WTC11 (cell line): ENCODE measurements at regions not wholly inside any gene's neighbourhood (a gene's known extent, or its start where the extent isn't known, plus 50 kb on each side); places are given as distances from the start of the nearest gene placed in this dataset.

Experiments
- CBFB ChIP-seq: sonication (generic); formaldehyde crosslinking; IDR thresholded peaks from 2 replicates; pipeline ENCODE4 v1.8.1; 2022; ENCODE audit warnings: mild to moderate bottlenecking, low read depth, missing genetic modification reagents
- CTCF ChIP-seq: fragments of 200-600 bp; IDR thresholded peaks from 2 replicates; pipeline ENCODE4 v1.8.0; 2022; ENCODE audit warnings: antibody characterized with exemption
- JUN ChIP-seq: sonication (generic); formaldehyde crosslinking; IDR thresholded peaks from 2 replicates; pipeline ENCODE4 v1.8.0; 2023; ENCODE audit warnings: mild to moderate bottlenecking, missing genetic modification reagents
- MAX ChIP-seq: sonication (generic); formaldehyde crosslinking; IDR thresholded peaks from 2 replicates; pipeline ENCODE4 v1.8.0; 2022; ENCODE audit warnings: mild to moderate bottlenecking, missing genetic modification reagents
- NFYB ChIP-seq: sonication (generic); formaldehyde crosslinking; conservative IDR thresholded peaks from 2 replicates; pipeline ENCODE4 v1.8.0; 2022; ENCODE audit warnings: low read depth, missing genetic modification reagents
- SMAD3 ChIP-seq: sonication (generic); formaldehyde crosslinking; IDR thresholded peaks from 2 replicates; pipeline ENCODE4 v1.8.0; 2022; ENCODE audit warnings: missing genetic modification reagents, mild to moderate bottlenecking, borderline replicate concordance
- SMAD4 ChIP-seq: sonication (generic); formaldehyde crosslinking; IDR thresholded peaks from 2 replicates; pipeline ENCODE4 v1.8.0; 2022; ENCODE audit warnings: mild to moderate bottlenecking, missing genetic modification reagents
- TEAD4 ChIP-seq: sonication (generic); formaldehyde crosslinking; IDR thresholded peaks from 2 replicates; pipeline ENCODE4 v1.8.0; 2022; ENCODE audit warnings: mild to moderate bottlenecking, missing genetic modification reagents
- TF ChIP-seq, protein P1 (sequence below): sonication (generic); formaldehyde crosslinking; IDR thresholded peaks from 2 replicates; pipeline ENCODE4 v1.8.1; 2023; ENCODE audit warnings: mild to moderate bottlenecking, missing genetic modification reagents, moderate library complexity

DNA sequence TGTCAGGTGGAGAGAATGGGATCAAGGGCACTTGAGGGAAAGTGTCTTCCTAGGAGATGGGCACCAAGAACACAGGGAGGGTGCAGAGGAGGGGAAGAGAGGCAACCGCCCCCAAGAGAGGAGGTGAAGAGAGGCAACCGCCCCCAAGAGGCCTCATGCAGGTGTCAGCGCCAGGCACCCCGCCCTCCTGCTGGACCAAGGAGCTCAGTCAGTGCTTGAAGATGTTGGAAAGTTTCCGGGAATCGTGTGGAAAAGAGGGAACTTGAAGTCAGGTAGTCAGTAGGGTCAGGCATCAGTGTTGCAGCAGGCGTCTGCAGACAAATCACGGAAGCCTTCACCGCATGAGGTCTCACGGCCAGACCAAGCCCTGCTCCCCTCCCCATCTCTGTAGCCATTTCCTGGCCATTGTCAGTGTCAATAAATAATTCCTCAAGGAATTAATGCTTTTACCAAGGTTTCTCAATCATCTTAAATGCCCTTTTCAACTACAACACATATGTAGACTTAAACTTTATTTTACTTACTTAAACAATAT, 353.1 kb downstream of the EIPR1 start:
- no peak for TF ChIP-seq CTCF
- no peak for TF ChIP-seq TEAD4 (CRISPR knock-in tag)
- TF ChIP-seq, protein P1, sequence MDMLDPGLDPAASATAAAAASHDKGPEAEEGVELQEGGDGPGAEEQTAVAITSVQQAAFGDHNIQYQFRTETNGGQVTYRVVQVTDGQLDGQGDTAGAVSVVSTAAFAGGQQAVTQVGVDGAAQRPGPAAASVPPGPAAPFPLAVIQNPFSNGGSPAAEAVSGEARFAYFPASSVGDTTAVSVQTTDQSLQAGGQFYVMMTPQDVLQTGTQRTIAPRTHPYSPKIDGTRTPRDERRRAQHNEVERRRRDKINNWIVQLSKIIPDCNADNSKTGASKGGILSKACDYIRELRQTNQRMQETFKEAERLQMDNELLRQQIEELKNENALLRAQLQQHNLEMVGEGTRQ (CRISPR knock-in tag) = no peak
- no peak for TF ChIP-seq JUN (CRISPR knock-in tag)
- TF ChIP-seq SMAD3 (CRISPR knock-in tag) = no peak
- TF ChIP-seq SMAD4 = no peak
- TF ChIP-seq MAX (CRISPR knock-in tag) = no peak
- TF ChIP-seq NFYB = no peak
- no peak for TF ChIP-seq CBFB
